ENCODE measurements at regions not wholly inside any gene's neighbourhood (a gene's known extent, or its start where the extent isn't known, plus 50 kb on each side); places are given as distances from the start of the nearest gene placed in this dataset.
"Not testable (repeated sequence)": the region's sequence is repeated elsewhere in the genome, so short reads cannot be mapped to it uniquely, and the experiment has no call there.

- Histone ChIP-seq H3K27ac (ENCODE audit: low read depth in 1 of 2, low read length in 2 of 2) (no peak overlapping the region), H3K9me3 (ENCODE audit: control insufficient read depth in 4 of 4, low read length in 3 of 4) (no peaks in the 10 kb centered on the region), H3K4me1 (ENCODE audit: control insufficient read depth in 4 of 4, insufficient read depth in 4 of 4, low read length in 3 of 4) (no peaks in the 10 kb centered on the region), H3K27me3 (ENCODE audit: control insufficient read depth in 4 of 4, insufficient read depth in 4 of 4, low read length in 3 of 4) (no peaks in the 10 kb centered on the region), H3K9ac (ENCODE audit: low read depth in 1 of 2, low read length in 2 of 2) (no peak overlapping the region), H3K4me3 (ENCODE audit: low read depth in 1 of 3, low read length in 3 of 3) (no peak overlapping the region), H3K36me3 (ENCODE audit: control insufficient read depth in 4 of 4, insufficient read depth in 3 of 4, low read depth in 1 of 4, low read length in 3 of 4) (no peaks in the 10 kb centered on the region)
- TF ChIP-seq TAF1 (conservative IDR thresholded peaks at IDR 0.05) (no peak), SP1 (IDR thresholded peaks at IDR 0.05) (no peak), EGR1 (IDR thresholded peaks at IDR 0.05; ENCODE audit: low read depth in 2 of 2) (no peak), GABPA (IDR thresholded peaks at IDR 0.05 in 1 of 2, conservative IDR thresholded peaks at IDR 0.05 in 1 of 2) (no peak)
- DNase-seq (ENCODE audit: low spot score), result no peak
- 76% methylated on average over 3 of the region's 3 CpGs for WGBS
Observed at GRCh38 chr3:96576935-96577334, 237.5 kb upstream of the EPHA6 start.

GRCh38 chr3:96584066-96584465 lies 230.3 kb upstream of the EPHA6 start:
- H3K4me1 ChIP-seq (ENCODE audit: control insufficient read depth in 4 of 4, insufficient read depth in 4 of 4, low read length in 3 of 4), result no peaks in the 10 kb centered on the region
- H3K27me3 ChIP-seq (ENCODE audit: control insufficient read depth in 4 of 4, insufficient read depth in 4 of 4, low read length in 3 of 4), result no peaks in the 10 kb centered on the region
- H3K36me3 ChIP-seq (ENCODE audit: control insufficient read depth in 4 of 4, insufficient read depth in 3 of 4, low read depth in 1 of 4, low read length in 3 of 4), result no peaks in the 10 kb centered on the region
- no peak for TF ChIP-seq NR2F2 (IDR thresholded peaks at IDR 0.05)
- TF ChIP-seq ZBTB33 (IDR thresholded peaks at IDR 0.05), result no peak
- TF ChIP-seq TAF1 (conservative IDR thresholded peaks at IDR 0.05), result no peak
- no peak for TF ChIP-seq ATF3 (IDR thresholded peaks at IDR 0.05)
- no peak for TF ChIP-seq FOXA1 (IDR thresholded peaks at IDR 0.05)
- H3K9ac ChIP-seq (ENCODE audit: low read depth in 1 of 2, low read length in 2 of 2), result no peak overlapping the region
- H3K9me3 ChIP-seq (ENCODE audit: control insufficient read depth in 4 of 4, low read length in 3 of 4), result no peaks in the 10 kb centered on the region
- H3K4me3 ChIP-seq (ENCODE audit: low read depth in 1 of 3, low read length in 3 of 3), result no peak overlapping the region
- no peak overlapping the region for H3K27ac ChIP-seq (ENCODE audit: low read depth in 1 of 2, low read length in 2 of 2)
- DNase-seq (ENCODE audit: low spot score), result no peak

DNA sequence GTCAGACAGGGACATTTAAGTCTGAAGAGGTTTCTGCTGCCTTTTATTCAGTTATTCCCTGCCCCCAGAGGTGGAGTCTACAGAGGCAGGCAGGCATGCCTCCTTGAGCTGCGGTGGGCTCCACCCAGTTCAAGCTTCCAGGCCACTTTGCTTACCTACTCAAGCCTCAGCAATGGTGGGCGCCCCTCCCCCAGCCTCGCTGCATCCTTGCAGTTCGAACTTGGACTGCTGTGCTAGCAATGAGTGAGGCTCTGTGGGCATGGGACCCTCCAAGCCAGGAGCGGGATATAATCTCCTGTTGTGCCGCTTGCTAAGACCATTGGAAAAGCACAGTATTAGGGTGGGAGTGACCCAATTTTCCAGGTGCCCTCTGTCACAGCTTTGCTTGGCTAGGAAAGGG lies 207.5 kb upstream of the EPHA6 start:
- not testable (repeated sequence) for H3K9me3 ChIP-seq (ENCODE audit: control insufficient read depth in 4 of 4, low read length in 3 of 4); H3K9ac ChIP-seq (ENCODE audit: low read depth in 1 of 2, low read length in 2 of 2); H3K36me3 ChIP-seq (ENCODE audit: control insufficient read depth in 4 of 4, insufficient read depth in 3 of 4, low read depth in 1 of 4, low read length in 3 of 4); H3K4me1 ChIP-seq (ENCODE audit: control insufficient read depth in 4 of 4, insufficient read depth in 4 of 4, low read length in 3 of 4); DNase-seq (ENCODE audit: low spot score); H3K4me3 ChIP-seq (ENCODE audit: low read depth in 1 of 3, low read length in 3 of 3); H3K27ac ChIP-seq (ENCODE audit: low read depth in 1 of 2, low read length in 2 of 2); H3K27me3 ChIP-seq (ENCODE audit: control insufficient read depth in 4 of 4, insufficient read depth in 4 of 4, low read length in 3 of 4)
- 62% methylated on average over 6 of the region's 6 CpGs for WGBS

DNA sequence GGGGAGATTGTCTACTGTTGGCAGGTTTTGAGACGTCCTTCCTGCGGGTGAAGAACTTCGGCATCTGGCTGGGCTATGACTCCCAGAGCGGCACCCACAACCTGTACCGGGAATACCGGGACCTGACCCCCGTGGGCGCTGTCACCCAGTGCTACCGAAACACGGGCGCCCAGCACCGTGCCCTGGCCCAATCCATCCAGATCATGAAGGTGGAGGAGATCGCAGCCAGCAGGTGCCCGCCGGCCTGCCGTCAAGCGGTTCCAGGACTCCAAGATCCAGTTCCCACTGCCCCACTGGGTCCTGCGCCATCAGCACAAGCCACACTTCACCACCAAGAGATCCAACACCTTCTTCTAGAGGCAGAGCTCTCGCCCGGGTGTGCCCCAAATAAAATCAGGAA lies 194.9 kb upstream of the EPHA6 start:
- H3K9ac ChIP-seq (ENCODE audit: low read depth in 1 of 2, low read length in 2 of 2), result no peak overlapping the region
- TF ChIP-seq FOXA1 (IDR thresholded peaks at IDR 0.05) (no peak), NR2F2 (IDR thresholded peaks at IDR 0.05) (no peak), GABPA (IDR thresholded peaks at IDR 0.05 in 1 of 2, conservative IDR thresholded peaks at IDR 0.05 in 1 of 2) (no peak), EGR1 (IDR thresholded peaks at IDR 0.05; ENCODE audit: low read depth in 2 of 2) (no peak), ATF3 (IDR thresholded peaks at IDR 0.05) (no peak), RAD21 (IDR thresholded peaks at IDR 0.05) (no peak), YY1 (IDR thresholded peaks at IDR 0.05) (no peak), RXRA (IDR thresholded peaks at IDR 0.05) (no peak)
- TF ChIP-seq, protein P1, sequence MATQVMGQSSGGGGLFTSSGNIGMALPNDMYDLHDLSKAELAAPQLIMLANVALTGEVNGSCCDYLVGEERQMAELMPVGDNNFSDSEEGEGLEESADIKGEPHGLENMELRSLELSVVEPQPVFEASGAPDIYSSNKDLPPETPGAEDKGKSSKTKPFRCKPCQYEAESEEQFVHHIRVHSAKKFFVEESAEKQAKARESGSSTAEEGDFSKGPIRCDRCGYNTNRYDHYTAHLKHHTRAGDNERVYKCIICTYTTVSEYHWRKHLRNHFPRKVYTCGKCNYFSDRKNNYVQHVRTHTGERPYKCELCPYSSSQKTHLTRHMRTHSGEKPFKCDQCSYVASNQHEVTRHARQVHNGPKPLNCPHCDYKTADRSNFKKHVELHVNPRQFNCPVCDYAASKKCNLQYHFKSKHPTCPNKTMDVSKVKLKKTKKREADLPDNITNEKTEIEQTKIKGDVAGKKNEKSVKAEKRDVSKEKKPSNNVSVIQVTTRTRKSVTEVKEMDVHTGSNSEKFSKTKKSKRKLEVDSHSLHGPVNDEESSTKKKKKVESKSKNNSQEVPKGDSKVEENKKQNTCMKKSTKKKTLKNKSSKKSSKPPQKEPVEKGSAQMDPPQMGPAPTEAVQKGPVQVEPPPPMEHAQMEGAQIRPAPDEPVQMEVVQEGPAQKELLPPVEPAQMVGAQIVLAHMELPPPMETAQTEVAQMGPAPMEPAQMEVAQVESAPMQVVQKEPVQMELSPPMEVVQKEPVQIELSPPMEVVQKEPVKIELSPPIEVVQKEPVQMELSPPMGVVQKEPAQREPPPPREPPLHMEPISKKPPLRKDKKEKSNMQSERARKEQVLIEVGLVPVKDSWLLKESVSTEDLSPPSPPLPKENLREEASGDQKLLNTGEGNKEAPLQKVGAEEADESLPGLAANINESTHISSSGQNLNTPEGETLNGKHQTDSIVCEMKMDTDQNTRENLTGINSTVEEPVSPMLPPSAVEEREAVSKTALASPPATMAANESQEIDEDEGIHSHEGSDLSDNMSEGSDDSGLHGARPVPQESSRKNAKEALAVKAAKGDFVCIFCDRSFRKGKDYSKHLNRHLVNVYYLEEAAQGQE (IDR thresholded peaks at IDR 0.05), result no peak
- TF ChIP-seq, protein P2, sequence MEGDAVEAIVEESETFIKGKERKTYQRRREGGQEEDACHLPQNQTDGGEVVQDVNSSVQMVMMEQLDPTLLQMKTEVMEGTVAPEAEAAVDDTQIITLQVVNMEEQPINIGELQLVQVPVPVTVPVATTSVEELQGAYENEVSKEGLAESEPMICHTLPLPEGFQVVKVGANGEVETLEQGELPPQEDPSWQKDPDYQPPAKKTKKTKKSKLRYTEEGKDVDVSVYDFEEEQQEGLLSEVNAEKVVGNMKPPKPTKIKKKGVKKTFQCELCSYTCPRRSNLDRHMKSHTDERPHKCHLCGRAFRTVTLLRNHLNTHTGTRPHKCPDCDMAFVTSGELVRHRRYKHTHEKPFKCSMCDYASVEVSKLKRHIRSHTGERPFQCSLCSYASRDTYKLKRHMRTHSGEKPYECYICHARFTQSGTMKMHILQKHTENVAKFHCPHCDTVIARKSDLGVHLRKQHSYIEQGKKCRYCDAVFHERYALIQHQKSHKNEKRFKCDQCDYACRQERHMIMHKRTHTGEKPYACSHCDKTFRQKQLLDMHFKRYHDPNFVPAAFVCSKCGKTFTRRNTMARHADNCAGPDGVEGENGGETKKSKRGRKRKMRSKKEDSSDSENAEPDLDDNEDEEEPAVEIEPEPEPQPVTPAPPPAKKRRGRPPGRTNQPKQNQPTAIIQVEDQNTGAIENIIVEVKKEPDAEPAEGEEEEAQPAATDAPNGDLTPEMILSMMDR (IDR thresholded peaks at IDR 0.05; ENCODE audit: low read depth, low read length, missing input control), result no peak
- 92% methylated on average over 20 of the region's 20 CpGs for WGBS
- no peaks in the 10 kb centered on the region for H3K36me3 ChIP-seq (ENCODE audit: control insufficient read depth in 4 of 4, insufficient read depth in 3 of 4, low read depth in 1 of 4, low read length in 3 of 4)
- H3K27ac ChIP-seq (ENCODE audit: low read depth in 1 of 2, low read length in 2 of 2), result no peak overlapping the region
- H3K9me3 ChIP-seq (ENCODE audit: control insufficient read depth in 4 of 4, low read length in 3 of 4), result no peaks in the 10 kb centered on the region
- no peaks in the 10 kb centered on the region for H3K4me1 ChIP-seq (ENCODE audit: control insufficient read depth in 4 of 4, insufficient read depth in 4 of 4, low read length in 3 of 4)
- H3K4me3 ChIP-seq (ENCODE audit: low read depth in 1 of 3, low read length in 3 of 3), result no peak overlapping the region
- no peaks in the 10 kb centered on the region for H3K27me3 ChIP-seq (ENCODE audit: control insufficient read depth in 4 of 4, insufficient read depth in 4 of 4, low read length in 3 of 4)
- DNase-seq (ENCODE audit: low spot score), result no peak
